ENCODE measurements at regions not wholly inside any gene's neighbourhood (a gene's known extent, or its start where the extent isn't known, plus 50 kb on each side); places are given as distances from the start of the nearest gene placed in this dataset.
A peak's percentile ranks its signal among the peaks of the same experiment; 100 is the strongest.

- no peak overlapping the region for H3K4me3 Mint-ChIP-seq
- no peaks in the 10 kb centered on the region for H3K36me3 Mint-ChIP-seq
- no peaks in the 10 kb centered on the region for H3K9me3 Mint-ChIP-seq
- no peak overlapping the region for H3K27ac Mint-ChIP-seq
- DNase-seq (ENCODE audit: extremely low spot score, unreplicated experiment) = no peak
- peaks cover 38% of the 10 kb centered on the region for H3K4me1 Mint-ChIP-seq (ENCODE audit: unreplicated experiment)
- peaks cover 4% of the 10 kb centered on the region for H3K27me3 Mint-ChIP-seq
- no peak for TF ChIP-seq CTCF (conservative IDR thresholded peaks at IDR 0.05)
These were observed 99.2 kb upstream of the BOD1 start for GRCh38 chr5:173715607-173716006.

- H3K4me1 Mint-ChIP-seq (ENCODE audit: unreplicated experiment) = peaks cover 41% of the 10 kb centered on the region
- H3K27ac Mint-ChIP-seq = no peak overlapping the region
- no peaks in the 10 kb centered on the region for H3K36me3 Mint-ChIP-seq
- DNase-seq (ENCODE audit: extremely low spot score, unreplicated experiment) = no peak
- TF ChIP-seq CTCF (conservative IDR thresholded peaks at IDR 0.05) = no peak
- H3K27me3 Mint-ChIP-seq = peaks cover 4% of the 10 kb centered on the region
- H3K4me3 Mint-ChIP-seq = no peak overlapping the region
- no peaks in the 10 kb centered on the region for H3K9me3 Mint-ChIP-seq
These were observed 99.7 kb upstream of the BOD1 start for GRCh38 chr5:173716058-173716682.

GRCh38 chr5:173717959-173718358 lies 101.5 kb upstream of the BOD1 start:
- DNase-seq (ENCODE audit: extremely low spot score, unreplicated experiment) = no peak
- no peak for TF ChIP-seq CTCF (conservative IDR thresholded peaks at IDR 0.05)
- Mint-ChIP-seq H3K27me3 (peaks cover 8% of the 10 kb centered on the region), H3K27ac (no peak overlapping the region), H3K4me1 (ENCODE audit: unreplicated experiment) (peaks cover 31% of the 10 kb centered on the region), H3K4me3 (no peak overlapping the region), H3K9me3 (no peaks in the 10 kb centered on the region), H3K36me3 (peaks cover 4% of the 10 kb centered on the region)

- H3K9me3 Mint-ChIP-seq = no peaks in the 10 kb centered on the region
- peaks cover 8% of the 10 kb centered on the region for H3K27me3 Mint-ChIP-seq
- H3K36me3 Mint-ChIP-seq = peaks cover 4% of the 10 kb centered on the region
- no peak overlapping the region for H3K4me3 Mint-ChIP-seq
- H3K4me1 Mint-ChIP-seq (ENCODE audit: unreplicated experiment) = peaks cover 31% of the 10 kb centered on the region
- no peak overlapping the region for H3K27ac Mint-ChIP-seq
- no peak for DNase-seq (ENCODE audit: extremely low spot score, unreplicated experiment)
- TF ChIP-seq CTCF (conservative IDR thresholded peaks at IDR 0.05) = no peak
These were observed 102.0 kb upstream of the BOD1 start for GRCh38 chr5:173718469-173718868.

GRCh38 chr5:173719731-173720082 lies 103.3 kb upstream of the BOD1 start:
- H3K27me3 Mint-ChIP-seq = peaks cover 5% of the 10 kb centered on the region
- H3K36me3 Mint-ChIP-seq = peaks cover 4% of the 10 kb centered on the region
- no peak for TF ChIP-seq CTCF (conservative IDR thresholded peaks at IDR 0.05)
- no peak overlapping the region for H3K27ac Mint-ChIP-seq
- H3K9me3 Mint-ChIP-seq = no peaks in the 10 kb centered on the region
- H3K4me3 Mint-ChIP-seq = peak overlapping the region; percentile 10
- H3K4me1 Mint-ChIP-seq (ENCODE audit: unreplicated experiment) = peaks cover 29% of the 10 kb centered on the region
- DNase-seq (ENCODE audit: extremely low spot score, unreplicated experiment) = no peak
